ENCODE measurements at regions not wholly inside any gene's neighbourhood (a gene's known extent, or its start where the extent isn't known, plus 50 kb on each side); places are given as distances from the start of the nearest gene placed in this dataset.

GRCh38 chr7:153087498-153087897, 327.9 kb downstream of the ACTR3B start:
- Histone ChIP-seq H3K27ac (ENCODE audit: extremely low read length, insufficient read depth, low read length) (no peak overlapping the region), H3K9ac (ENCODE audit: insufficient read depth, low read depth, low read length) (no peak overlapping the region), H3K4me2 (ENCODE audit: low read depth, low read length) (no peak overlapping the region), H3K4me1 (ENCODE audit: insufficient read depth, low read length) (no peaks in the 10 kb centered on the region), H3K36me3 (replicated peaks in 1 of 2; ENCODE audit: control insufficient read depth in 1 of 2, insufficient read depth in 2 of 2, low read length in 2 of 2) (no peaks in the 10 kb centered on the region), H3K79me2 (ENCODE audit: insufficient read depth, low read length) (no peaks in the 10 kb centered on the region), H3K9me3 (ENCODE audit: low read length) (no peaks in the 10 kb centered on the region), H3K27me3 (ENCODE audit: control insufficient read depth in 1 of 2, insufficient read depth in 2 of 2, low read length in 2 of 2) (peaks cover 0 to 13% of the 10 kb centered on the region in 2 experiments; a peak in 2 of 5 replicates), H4K20me1 (ENCODE audit: insufficient read depth, low read length) (no peaks in the 10 kb centered on the region), H3K4me3 (replicated peaks in 1 of 3; ENCODE audit: insufficient read depth in 1 of 3, low read depth in 2 of 3, low read length in 3 of 3) (no peak overlapping the region), H2AFZ (ENCODE audit: low read length) (no peak overlapping the region)
- no peak for TF ChIP-seq ZNF850 (CRISPR knock-in tag; conservative IDR thresholded peaks at IDR 0.05)
- no peak for TF ChIP-seq ZIK1 (CRISPR knock-in tag; IDR thresholded peaks at IDR 0.05; ENCODE audit: borderline replicate concordance, low read depth)
- peak; percentile 72 for TF ChIP-seq LCORL (IDR thresholded peaks at IDR 0.05)
- TF ChIP-seq LCORL (CRISPR knock-in tag; IDR thresholded peaks at IDR 0.05): no peak
- TF ChIP-seq ZNF276 (CRISPR knock-in tag; IDR thresholded peaks at IDR 0.05; ENCODE audit: low read depth): no peak
- no peak for TF ChIP-seq TSC22D2 (CRISPR knock-in tag; IDR thresholded peaks at IDR 0.05; ENCODE audit: borderline replicate concordance)
- TF ChIP-seq ESRRA (CRISPR knock-in tag; IDR thresholded peaks at IDR 0.05; ENCODE audit: low read depth): no peak
- TF ChIP-seq SRF (IDR thresholded peaks at IDR 0.05; ENCODE audit: low read depth, low read length): no peak
- FAIRE-seq (no peak), DNase-seq (ENCODE audit: low spot score) (no peak), ATAC-seq (no peak)
- intact Hi-C loops (cut with micrococcal nuclease; ENCODE audit: unreplicated experiment) (no loop called here), in situ Hi-C loops (cut with HindIII; ENCODE audit: extremely low pct_ligation_motif_present, low pct_unique_long_range_greater_than_20kb) (no loop called here)
- BruUV-seq (replicated peaks): no TSS peak
- WGBS (ENCODE audit: low lambda C conversion rate): 36% methylated on average over 4 of the region's 4 CpGs
- ChIA-PET POLR2A (no interaction called here), CTCF (ENCODE audit: low intra/inter-chr PET ratio, low total read pairs) (no interaction called here)

- FAIRE-seq (no peak), DNase-seq (ENCODE audit: low spot score) (no peak), ATAC-seq (no peak)
- Histone ChIP-seq H3K36me3 (replicated peaks in 1 of 2; ENCODE audit: control insufficient read depth in 1 of 2, insufficient read depth in 2 of 2, low read length in 2 of 2) (no peaks in the 10 kb centered on the region), H3K4me2 (ENCODE audit: low read depth, low read length) (no peak overlapping the region), H3K79me2 (ENCODE audit: insufficient read depth, low read length) (no peaks in the 10 kb centered on the region), H3K4me1 (ENCODE audit: insufficient read depth, low read length) (no peaks in the 10 kb centered on the region), H3K27ac (ENCODE audit: extremely low read length, insufficient read depth, low read length) (no peak overlapping the region), H3K4me3 (replicated peaks in 1 of 3; ENCODE audit: insufficient read depth in 1 of 3, low read depth in 2 of 3, low read length in 3 of 3) (no peak overlapping the region), H3K27me3 (ENCODE audit: control insufficient read depth in 1 of 2, insufficient read depth in 2 of 2, low read length in 2 of 2) (peaks cover 0 to 13% of the 10 kb centered on the region in 2 experiments; a peak in 1 of 5 replicates), H2AFZ (ENCODE audit: low read length) (no peak overlapping the region), H3K9me3 (ENCODE audit: low read length) (no peaks in the 10 kb centered on the region), H4K20me1 (ENCODE audit: insufficient read depth, low read length) (no peaks in the 10 kb centered on the region), H3K9ac (ENCODE audit: insufficient read depth, low read depth, low read length) (no peak overlapping the region)
- CTCF ChIA-PET (ENCODE audit: low intra/inter-chr PET ratio, low total read pairs): no interaction called here
- intact Hi-C loops (cut with micrococcal nuclease; ENCODE audit: unreplicated experiment) (no loop called here), in situ Hi-C loops (cut with HindIII; ENCODE audit: extremely low pct_ligation_motif_present, low pct_unique_long_range_greater_than_20kb) (no loop called here)
- TF ChIP-seq BORCS8-MEF2B (CRISPR knock-in tag; IDR thresholded peaks at IDR 0.05) (no peak), CSRNP2 (CRISPR knock-in tag; conservative IDR thresholded peaks at IDR 0.05; ENCODE audit: low read depth) (no peak), TCF12 (IDR thresholded peaks at IDR 0.05) (no peak), TCF12 (CRISPR knock-in tag; IDR thresholded peaks at IDR 0.05) (no peak), ADNP (CRISPR knock-in tag; IDR thresholded peaks at IDR 0.05) (no peak), ZIK1 (CRISPR knock-in tag; IDR thresholded peaks at IDR 0.05; ENCODE audit: borderline replicate concordance, low read depth) (no peak), REL (CRISPR knock-in tag; conservative IDR thresholded peaks at IDR 0.05) (no peak), SMYD3 (CRISPR knock-in tag; IDR thresholded peaks at IDR 0.05) (no peak), ZNF589 (CRISPR knock-in tag; conservative IDR thresholded peaks at IDR 0.05) (no peak), ZSCAN21 (CRISPR knock-in tag; IDR thresholded peaks at IDR 0.05; ENCODE audit: borderline replicate concordance) (no peak), ZMYM3 (CRISPR knock-in tag; IDR thresholded peaks at IDR 0.05) (no peak)
- 63% methylated on average over 5 of the region's 5 CpGs for WGBS (ENCODE audit: low lambda C conversion rate)
- POLR2A ChIA-PET: no interaction called here
- BruUV-seq (replicated peaks): no TSS peak
Observed at GRCh38 chr7:153088601-153089000, 329.0 kb downstream of the ACTR3B start.
